Hindlimb muscle (tissue), 1 donor: ENCODE measurements at regions not wholly inside any gene's neighbourhood (a gene's known extent, or its start where the extent isn't known, plus 50 kb on each side); places are given as distances from the start of the nearest gene placed in this dataset.

ENCODE experiments used
- DNase-seq: peaks from one replicate; pipeline ENCODE4 v3.0.0-alpha.2; 2013

- DNase-seq = no peak
These were observed 54.6 kb upstream of the PARM1 start for GRCh38 chr4:74878323-74878722.

GRCh38 chr4:74875451-74875850, 57.5 kb upstream of the PARM1 start:
- DNase-seq = no peak

- peak; percentile 67 for DNase-seq
These were observed 58.1 kb upstream of the PARM1 start for GRCh38 chr4:74874753-74875367.

- DNase-seq = no peak
These were observed 59.2 kb upstream of the PARM1 start for GRCh38 chr4:74873545-74874301.

GRCh38 chr4:74858921-74859562, 64.7 kb upstream of the BTC start:
- no peak for DNase-seq

GRCh38 chr4:74855879-74856278, 61.6 kb upstream of the BTC start:
- no peak for DNase-seq

- no peak for DNase-seq
These were observed 54.5 kb upstream of the BTC start for GRCh38 chr4:74848774-74849173.

- DNase-seq = no peak
These were observed 51.5 kb upstream of the BTC start for GRCh38 chr4:74845834-74846233.
